GM18858 (cell line): ENCODE measurements at regions not wholly inside any gene's neighbourhood (a gene's known extent, or its start where the extent isn't known, plus 50 kb on each side); places are given as distances from the start of the nearest gene placed in this dataset.

Experiments
- ATAC-seq: cut with Tn5 transposase; IDR thresholded peaks from one replicate; pipeline ENCODE4 v1.9.1; 2021; ENCODE audit not compliant: unreplicated experiment

DNA sequence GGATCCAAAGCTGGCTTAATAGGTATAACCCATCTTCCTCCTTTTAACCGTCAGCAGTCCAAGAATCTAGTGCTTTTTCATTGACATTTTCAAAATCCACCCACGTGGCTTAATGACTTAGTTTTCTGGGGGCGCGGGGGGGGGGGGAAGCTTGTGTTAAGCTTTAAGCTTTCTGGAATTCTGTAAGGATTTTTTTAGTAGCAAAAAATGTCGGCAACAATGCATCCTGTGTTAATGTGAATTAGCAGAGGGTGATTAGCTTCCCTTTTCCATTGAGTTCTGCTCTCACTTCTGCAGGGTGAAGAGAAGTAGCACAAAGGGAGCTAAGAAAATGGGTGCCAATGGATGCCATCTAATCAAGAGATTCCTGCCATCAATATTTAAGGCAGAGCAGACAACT, 348.2 kb downstream of the SAMD5 start:
- ATAC-seq, result no peak

DNA sequence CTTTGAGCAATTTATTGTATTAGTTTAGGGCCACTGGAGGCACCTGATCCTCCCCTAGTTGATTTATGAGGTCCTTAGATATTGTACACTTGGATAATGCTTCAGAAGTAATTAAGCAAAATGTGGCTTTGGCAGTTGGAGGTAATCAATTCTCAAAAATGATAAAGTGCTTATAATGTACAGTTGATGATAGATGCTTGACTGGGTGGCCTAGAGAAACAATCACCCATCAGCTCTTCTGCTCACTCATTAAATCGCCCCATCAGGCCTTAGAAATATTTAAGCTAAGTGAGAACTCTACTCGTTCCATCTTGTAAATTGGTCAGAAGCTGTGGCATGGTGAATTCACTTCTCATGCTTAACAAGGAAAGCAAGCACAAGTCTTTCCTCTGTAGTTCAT, 349.9 kb downstream of the SAMD5 start:
- ATAC-seq, result no peak

DNA sequence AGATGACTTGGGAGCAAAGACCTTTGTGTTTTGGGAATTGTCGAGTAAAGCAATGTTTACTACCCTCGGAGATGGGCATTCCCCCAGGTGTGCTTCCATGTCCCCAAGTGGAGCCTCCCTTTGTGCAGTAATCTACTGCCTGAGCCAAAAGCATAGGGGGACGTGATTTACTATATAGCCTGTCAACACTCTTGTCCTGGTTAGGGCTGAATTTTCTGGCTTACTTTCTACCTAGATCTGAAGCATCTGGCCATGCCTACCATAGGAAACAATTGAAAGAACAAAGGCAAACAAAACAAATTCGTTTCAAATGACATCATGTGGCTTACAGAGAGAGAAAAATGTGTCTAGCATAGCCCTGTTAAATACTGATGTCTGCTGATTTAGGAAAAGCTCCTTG, 350.6 kb downstream of the SAMD5 start:
- ATAC-seq, result no peak

DNA sequence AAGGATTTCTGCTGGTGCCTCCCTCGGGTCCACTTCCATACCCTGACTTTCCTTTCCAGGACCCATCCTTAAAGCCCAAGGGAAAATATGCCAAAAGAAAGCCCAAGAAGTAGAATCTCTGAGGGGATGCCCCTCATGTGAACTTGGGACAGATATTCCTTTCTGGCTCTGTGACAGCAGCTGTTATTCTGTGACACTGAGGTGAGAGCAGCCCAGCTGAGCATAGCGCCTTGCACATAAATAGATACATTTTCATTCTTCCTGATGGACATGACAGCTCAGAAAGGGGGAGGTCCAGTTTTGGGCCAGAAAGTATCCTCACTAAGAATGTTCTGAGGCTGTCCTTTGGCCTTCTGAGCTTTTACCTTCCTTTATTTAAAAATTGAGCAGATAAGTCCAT, 353.2 kb downstream of the SAMD5 start:
- ATAC-seq, result no peak

DNA sequence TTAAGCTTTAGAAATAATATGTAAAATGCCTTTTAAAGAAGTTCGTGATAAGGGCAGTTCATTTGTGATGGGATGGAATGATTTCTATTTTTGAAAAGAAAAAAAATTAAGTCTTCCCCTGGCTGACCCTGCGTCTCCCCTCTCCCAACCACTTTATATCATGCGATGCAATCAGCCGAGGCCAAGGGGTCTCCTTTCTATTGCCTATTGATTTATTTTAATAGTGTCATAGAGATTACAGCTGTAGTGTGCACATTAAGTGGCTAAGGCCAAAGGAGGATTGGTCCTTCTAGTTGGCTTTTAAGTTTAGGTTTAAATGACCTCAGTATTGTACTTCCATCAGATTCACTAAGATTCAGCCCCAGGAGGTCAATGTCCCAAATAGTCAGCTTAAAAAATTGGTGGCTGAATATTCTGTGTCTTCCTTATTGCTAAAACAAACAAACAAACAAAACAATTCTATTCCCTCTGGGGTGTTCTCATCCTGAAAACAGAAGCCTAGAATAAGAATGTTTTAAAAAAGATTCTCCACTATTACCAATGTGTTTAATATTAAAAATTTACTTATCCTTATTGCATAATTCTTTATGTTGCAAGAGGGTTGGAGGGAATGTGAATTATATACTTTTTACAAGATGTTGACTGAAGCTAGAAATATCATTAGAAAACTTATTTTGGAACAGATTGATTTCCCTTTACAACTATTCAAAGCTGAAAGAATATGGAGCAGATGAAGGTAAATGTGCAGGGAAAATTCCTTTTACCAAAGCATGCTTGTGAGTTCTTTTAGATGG, 359.1 kb downstream of the SAMD5 start:
- no peak for ATAC-seq

DNA sequence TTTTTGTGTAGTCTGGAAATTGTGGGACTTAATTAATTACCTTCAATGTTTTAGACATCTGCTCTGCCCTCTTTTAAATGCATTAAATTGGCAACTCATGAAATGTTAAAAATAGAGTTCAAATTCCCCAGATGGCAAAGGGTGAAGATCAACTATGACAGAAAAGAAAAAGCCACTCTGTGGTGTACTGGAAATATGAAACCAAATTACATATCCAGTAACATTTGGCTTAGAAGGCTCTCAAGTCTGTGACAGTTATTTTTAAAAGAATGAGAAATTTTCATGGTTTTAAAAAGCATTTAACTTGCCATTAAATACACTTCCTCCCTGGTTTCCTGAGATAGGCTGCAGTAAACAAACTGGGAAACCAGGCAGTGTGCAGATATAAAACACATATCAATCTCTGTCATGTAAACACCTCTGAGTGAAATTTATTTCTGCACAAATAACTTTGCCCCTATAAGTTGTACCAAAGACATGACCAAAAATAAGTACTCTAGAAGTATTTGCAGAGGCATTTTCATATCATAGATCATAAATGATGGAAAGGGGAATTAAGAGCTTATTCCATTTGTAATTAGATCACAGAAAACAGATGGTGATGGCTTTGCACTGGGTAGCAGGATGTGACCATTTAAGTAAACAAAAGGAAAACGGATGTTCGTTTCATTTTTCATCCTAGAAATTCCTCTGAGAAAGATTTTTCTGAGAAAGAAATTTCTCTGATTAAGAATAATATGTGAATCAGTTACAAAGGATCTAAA, 360.1 kb downstream of the SAMD5 start:
- no peak for ATAC-seq

DNA sequence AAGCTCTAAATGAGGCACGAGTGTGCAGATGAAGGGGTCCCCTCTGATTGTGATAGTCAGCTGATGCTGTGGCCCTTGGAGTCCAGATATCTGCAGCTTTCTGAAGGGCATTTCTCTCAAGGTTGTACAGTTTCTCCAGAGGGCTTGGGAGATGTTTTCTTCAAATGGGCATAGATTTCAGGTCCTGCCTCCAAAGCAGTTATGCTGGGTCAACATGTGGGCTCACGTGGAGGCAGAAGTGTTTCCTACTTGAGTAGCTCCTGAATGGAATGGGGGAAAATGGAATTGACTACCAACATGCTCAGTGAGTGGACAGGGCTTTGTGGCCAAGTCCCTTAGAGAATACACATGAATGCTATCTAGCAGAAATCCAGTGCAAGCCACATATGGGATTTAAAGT, 360.7 kb downstream of the SAMD5 start:
- ATAC-seq, result no peak

DNA sequence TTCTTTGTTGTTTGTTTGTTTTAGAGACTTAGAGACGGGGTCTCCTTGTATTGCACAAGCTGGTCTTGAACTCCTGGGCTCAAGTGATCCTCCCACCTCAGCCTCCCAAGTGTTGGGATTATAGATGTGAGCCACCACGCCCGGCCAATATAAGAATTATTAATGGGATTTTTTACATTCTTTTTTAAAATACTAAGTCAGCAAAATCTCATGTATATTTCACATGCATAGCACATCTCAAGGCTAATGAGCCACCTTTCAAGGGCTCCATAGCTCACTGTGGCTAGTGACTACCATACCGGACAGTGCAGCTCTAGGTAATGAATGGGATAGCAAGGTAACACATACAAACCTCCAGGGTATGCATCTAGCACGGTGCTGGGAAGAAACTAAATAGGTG, 361.4 kb downstream of the SAMD5 start:
- ATAC-seq, result no peak

DNA sequence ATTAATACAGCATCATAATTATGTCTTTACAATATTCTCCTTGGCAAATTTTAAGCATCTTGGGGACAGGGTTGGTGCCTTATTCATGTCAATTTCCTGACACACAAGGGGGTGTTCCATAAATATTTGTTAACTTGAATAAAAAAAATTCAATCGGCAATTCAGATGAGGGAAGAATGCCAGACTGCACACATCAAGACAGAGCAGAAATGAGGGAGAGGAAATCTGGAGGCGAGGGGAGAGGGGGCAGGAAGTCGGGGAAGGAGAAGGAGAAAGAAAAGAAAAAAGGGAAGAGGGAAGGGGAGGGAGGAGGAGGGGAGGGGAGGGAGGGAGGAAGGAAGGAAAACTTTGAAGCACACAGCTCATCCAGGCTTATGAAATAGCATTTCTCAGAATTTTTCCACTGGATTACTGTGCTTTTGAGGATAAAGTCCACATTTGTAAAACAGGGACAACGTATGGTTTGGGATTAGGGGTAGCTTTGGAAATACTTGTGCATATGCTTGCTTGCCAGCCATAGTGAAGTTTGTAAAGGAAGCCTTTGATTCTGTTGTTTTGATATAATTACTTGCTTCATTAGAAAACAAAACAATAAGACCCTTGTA, 362.1 kb downstream of the SAMD5 start:
- no peak for ATAC-seq

DNA sequence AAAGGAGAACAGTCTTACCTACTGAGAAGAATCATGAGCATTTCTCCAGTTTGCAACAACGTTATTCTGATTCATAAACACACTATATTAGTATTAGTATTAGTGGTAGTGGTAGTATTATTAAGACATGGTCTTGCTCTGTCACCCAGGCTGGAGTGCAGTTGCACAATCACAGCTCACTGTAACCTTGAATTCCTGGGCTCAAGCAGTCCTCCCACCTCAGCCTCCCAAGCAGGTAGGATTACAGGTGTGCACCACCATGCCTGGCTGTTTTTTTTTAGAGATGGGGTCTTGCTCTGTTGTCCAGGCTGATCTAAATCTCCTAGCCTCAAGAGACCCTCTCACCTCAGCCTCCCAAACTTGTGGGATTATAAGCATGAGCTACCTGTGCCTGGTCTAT, 363.5 kb downstream of the SAMD5 start:
- ATAC-seq, result no peak

DNA sequence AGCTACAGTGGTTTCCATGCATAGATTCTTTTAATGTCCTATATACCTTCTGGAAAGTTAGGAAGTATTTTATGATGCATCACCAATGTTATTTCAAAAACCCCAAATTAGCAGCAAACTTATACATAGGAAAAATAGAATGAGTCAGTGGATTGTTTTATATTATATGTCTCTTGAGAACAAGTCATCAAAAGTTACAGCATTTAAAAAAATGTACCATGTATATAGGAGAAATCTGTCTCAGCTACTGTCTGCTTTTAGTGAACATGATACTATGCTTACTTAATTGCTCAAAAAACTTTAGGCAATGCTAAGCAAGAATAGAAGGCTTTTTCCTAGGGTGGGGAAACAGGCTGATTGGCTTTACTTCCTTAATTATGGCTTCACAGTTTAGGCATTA, 365.3 kb downstream of the SAMD5 start:
- no peak for ATAC-seq

DNA sequence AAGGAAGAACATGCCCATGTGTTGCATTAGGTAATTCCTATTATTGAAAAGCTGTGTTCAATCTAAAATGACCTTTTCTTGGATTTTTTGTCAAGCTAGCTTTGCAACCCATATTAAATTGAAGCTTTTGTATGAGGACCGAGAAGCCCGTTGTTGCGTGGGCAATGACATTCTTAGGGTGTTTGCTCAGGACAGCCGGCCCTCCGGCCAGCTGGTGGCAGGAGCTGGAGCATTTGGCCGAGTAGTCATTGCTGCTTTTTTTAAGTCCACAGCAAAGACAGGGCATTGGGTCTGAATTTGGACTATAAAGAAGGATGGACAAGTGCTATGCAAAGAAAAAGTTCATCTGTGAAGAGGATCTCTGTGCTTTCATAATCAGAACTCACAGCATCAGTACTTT, 365.8 kb downstream of the SAMD5 start:
- no peak for ATAC-seq

DNA sequence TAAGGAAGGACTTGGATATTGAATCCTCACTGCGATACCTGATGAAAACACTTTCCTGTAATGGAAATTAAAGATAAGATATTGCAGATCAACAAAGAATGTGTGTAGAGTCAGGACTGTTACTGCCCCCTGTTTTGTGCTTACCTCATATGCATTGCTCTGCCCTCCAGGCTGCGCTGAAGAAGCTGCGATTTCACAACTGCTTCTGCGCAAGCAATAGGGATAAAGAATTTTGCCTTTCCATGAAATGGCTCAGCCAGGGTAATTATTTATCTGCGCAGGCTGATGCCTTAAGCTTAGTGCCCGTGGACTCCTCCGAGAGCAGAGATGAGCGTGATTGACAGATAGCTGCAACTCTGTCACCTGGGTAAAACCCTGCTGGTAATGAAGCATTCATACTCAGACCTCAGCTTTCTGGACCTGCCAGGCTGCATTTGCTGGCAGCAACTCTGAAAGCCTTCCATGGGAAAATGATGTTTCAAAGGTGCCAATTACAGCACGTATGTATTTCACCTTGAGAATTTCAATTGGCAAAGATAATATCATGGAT, 370.6 kb downstream of the SAMD5 start:
- no peak for ATAC-seq

DNA sequence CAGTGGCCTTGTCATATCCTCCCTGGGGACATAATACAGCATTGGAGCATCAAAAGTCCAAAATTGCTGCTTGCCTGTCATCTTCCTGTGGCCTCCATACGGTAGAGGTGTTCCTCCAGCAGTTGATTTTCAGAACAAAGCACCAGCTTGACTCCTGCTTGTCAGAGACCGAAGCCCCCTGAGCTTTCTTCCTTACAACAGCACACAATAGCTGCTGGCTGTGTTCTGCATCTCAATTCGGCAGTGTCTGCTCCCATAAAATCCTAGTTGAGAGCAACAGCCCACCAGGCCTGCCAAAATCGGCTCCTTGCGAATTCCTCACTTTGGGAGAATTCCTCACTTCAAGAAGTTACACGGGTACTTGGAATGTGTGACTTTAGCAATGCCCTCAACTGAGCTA, 372.9 kb downstream of the SAMD5 start:
- no peak for ATAC-seq

DNA sequence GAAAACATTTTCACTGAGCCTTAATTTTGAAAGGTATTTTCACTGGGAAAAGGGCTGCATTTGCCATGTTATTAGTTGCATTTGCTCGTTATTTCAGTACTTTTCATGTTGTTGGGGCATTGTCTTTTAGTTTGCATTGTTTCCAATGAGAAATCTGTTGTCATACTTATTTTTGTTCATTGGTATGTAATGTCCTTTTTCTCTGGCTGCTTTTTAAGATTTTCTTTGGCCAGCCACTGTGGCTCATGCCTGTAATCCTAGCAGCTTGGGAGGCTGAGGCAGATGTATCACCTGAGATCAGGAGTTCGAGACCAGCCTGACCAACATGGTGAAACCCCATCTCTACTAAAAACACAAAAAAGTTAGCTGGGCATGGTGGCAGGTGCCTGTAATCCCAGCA, 379.9 kb downstream of the SAMD5 start:
- ATAC-seq, result no peak

DNA sequence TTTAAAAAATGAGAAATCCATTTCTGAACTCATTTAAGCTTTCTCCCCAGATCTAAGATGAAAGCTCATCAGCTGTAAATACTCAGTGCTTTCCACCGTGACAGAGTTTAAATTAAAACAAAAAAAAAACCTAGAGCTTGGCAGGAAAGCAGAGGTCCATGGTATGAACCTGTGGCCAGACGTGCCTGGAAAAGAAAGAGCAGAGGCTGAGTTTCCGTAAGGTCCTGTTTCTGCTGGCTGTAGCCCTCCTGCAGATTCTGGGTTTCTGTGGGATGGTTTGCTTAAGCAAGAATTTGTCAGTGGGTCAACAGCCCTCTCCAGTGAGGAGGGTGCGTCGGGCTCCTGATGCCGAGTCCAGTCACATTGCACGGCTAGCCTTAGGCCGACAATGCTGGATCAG, 383.2 kb downstream of the SAMD5 start:
- ATAC-seq, result no peak

DNA sequence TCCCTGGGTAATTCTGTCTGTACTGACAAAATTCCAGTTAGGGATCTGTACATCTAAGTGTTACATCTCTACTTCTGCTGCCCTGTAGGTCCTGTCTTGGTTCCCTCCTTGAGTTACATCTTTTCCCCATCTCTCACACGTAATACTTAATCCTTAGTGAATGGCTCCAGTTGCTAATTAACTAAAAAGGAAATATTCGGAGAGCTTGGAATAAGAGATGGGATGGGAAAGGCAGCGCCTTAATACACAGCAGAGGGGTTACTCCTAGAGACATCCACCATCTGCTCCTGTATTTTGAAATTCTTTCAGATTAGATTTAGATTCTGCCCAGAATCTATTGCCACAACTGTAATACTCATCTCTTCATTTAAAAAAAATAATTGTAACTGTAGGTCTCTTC, 384.0 kb downstream of the SAMD5 start:
- ATAC-seq, result no peak

DNA sequence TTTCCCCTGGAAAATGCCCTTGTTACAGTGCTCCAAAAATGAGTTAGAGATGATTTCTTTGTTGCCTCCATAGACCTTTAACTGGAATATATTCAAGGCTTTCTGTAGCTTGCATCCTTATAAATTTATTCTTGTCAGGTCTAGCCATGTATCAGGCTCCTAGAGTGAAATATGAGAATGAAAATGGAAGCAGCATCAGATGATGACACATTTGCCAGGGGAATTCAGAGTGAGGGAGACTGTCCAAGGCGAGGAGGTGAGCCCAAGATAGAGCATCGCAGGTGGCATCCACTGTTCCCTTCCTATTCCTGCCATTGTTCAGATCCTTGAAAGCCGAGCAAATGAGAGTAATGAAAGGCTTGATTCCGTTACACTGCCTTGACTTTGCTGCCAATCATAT, 386.8 kb downstream of the SAMD5 start:
- no peak for ATAC-seq

DNA sequence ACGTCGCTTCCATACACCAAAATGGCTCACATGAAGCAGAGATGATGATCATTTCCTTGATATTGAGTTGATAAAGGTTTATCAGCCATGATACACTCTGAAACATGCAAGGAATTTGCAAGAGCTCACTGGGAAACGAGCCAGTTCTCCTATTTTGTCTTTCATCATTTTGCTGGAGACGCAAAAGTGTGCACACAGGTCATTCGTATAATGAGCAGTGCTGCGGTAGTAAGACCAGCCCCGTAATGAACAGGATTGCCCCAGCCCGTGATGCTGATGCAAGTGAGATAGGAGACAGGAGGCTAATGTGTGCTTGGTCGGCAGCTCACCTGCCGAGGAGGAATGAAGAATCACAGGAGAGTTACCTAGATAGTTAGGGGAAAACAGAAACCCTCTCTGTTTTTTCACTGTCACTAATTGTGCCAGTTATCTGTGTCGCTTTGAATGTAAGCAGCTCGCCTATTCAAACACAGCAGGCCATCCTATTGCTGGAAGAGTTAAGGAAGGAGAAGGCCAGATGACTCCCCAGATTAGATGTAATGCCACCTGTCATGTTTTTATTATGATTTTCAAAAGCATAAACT, 391.8 kb downstream of the SAMD5 start:
- no peak for ATAC-seq

DNA sequence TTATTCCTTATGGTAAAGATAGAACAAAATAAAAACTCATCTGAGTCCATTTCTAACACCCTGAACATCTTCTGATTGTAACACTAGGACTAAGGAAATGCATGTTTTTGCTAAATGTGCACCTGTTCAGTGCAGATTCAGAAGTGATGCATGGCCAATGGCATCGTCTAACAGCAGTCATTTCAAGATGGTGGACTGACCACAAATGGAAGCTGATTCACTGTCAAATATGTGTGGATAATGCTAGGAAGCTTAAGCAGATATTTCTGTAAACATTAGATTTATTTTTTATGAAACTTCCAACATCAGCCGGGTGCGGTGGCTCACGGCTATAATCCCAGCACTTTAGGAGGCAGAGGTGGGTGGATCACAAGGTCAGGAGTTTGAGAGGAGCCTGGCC, 394.8 kb downstream of the SAMD5 start:
- ATAC-seq, result no peak

DNA sequence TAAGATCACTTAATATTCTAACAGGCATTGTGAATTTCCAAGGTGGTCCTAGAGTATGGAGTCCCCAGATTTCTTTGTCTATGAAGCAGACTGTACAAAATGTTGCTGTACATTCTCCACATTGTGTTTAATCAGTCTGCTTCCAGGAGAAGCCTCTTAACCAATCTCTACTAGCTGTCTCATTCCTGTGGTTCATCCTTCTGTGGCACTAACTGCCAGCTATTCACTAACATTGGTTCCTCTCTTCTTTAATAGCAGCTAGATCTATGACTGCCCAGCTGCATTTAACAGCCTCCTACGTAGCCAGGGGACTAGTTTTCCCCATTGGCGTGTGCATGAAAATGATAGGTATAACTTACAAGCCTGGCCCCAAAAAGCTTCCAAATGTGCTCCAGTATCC, 395.4 kb downstream of the SAMD5 start:
- ATAC-seq, result no peak

DNA sequence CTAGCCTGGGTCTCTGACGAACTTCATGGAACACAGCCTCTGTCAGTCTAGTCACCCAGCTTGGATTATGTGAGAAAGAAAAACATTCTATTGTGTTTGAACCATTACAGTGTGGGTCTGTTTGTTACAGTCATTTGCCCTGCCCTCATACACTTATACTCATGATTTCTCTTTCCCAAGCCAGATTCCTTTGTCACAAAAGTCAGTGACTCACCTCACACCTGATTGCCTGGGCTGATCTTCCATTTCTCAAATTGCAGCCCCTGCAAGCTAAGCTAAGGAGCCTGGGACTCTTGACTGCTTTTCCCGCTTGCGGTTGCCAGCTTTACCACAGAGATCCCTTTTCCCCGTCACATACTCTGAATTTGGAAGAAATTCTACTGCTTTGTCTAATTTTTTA, 395.9 kb downstream of the SAMD5 start:
- no peak for ATAC-seq
